ENCODE measurements at regions not wholly inside any gene's neighbourhood (a gene's known extent, or its start where the extent isn't known, plus 50 kb on each side); places are given as distances from the start of the nearest gene placed in this dataset.

DNA sequence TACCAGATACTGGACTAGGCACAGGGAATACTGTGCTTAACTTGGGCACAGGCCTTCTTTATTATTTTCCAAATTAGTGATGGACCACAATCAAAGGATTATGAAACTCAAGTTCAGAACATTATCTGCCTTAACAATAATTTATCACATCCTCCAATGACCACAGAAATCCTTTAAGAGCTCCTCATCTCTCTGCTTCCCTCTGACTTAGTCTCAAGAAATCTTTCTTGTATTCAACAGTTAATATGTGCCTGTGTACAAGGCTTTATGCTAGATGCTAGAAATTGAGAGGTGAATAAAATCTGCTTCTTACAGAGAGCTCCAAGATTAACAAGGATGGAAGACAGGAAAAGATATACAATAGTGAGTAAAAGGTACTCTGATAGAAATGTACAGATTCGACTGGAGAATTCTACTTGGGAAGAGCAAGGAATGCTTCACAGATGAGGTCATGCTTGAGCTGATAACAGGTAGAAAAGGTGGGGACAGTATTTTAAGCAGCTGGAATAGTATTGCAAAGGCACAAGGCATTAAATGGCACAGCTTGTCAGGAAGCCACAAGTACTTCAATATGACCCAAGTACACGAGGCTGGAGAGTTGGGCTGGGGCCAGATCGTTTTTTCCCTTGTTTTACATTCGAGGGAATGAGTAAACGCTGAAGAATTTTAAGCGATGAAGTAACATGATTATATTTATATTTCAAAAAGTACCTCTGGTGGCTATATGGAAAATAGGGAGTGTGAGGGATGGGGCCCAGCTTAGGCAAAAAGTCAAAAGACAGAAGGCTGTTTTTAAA lies 55.1 kb upstream of the ARID2 start:
- DNase-seq = peak; percentile 62

- no peak for DNase-seq
Observed at GRCh38 chr12:45675534-45675933, 54.0 kb upstream of the ARID2 start.
